ENCODE measurements at regions not wholly inside any gene's neighbourhood (a gene's known extent, or its start where the extent isn't known, plus 50 kb on each side); places are given as distances from the start of the nearest gene placed in this dataset.

DNA sequence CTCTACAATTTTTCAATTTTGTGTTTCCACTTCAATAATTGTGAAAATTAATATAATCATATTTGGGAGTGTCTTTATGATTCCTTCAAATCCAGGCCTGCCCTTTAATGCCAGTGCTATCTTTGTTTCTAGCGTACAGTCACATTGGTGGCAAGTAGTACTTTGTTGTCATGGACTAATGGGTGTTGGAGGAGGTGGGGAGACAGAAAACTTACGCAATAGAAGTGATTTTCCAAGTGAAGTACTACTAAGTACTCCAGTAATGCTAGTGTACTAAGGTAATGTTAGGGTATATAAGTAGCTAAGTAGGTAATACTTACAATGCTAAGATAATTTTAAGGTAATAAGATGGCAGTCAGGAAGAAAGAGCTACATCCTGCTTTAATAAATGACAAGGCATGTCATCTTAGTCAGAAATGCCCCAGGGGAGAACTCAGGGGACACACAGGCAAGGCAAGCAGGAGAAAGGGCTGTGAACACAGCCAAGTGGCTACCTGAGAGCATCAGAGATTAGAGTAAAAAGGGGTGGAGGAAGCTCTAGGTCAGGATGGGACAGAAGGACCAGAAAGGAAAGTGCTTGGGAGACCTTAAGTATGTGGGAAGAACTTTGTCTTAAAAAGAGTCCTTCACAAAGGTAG, 217.2 kb upstream of the PRDM1 start:
- TF ChIP-seq, protein P1, sequence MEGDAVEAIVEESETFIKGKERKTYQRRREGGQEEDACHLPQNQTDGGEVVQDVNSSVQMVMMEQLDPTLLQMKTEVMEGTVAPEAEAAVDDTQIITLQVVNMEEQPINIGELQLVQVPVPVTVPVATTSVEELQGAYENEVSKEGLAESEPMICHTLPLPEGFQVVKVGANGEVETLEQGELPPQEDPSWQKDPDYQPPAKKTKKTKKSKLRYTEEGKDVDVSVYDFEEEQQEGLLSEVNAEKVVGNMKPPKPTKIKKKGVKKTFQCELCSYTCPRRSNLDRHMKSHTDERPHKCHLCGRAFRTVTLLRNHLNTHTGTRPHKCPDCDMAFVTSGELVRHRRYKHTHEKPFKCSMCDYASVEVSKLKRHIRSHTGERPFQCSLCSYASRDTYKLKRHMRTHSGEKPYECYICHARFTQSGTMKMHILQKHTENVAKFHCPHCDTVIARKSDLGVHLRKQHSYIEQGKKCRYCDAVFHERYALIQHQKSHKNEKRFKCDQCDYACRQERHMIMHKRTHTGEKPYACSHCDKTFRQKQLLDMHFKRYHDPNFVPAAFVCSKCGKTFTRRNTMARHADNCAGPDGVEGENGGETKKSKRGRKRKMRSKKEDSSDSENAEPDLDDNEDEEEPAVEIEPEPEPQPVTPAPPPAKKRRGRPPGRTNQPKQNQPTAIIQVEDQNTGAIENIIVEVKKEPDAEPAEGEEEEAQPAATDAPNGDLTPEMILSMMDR (conservative IDR thresholded peaks at IDR 0.05; ENCODE audit: low read length) = no peak
- no peak for TF ChIP-seq EZH2phosphoT487 (IDR thresholded peaks at IDR 0.05; ENCODE audit: borderline replicate concordance, low read depth, low read length)

All from OCI-LY7 (cell line).